ENCODE measurements at regions not wholly inside any gene's neighbourhood (a gene's known extent, or its start where the extent isn't known, plus 50 kb on each side); places are given as distances from the start of the nearest gene placed in this dataset.

DNA sequence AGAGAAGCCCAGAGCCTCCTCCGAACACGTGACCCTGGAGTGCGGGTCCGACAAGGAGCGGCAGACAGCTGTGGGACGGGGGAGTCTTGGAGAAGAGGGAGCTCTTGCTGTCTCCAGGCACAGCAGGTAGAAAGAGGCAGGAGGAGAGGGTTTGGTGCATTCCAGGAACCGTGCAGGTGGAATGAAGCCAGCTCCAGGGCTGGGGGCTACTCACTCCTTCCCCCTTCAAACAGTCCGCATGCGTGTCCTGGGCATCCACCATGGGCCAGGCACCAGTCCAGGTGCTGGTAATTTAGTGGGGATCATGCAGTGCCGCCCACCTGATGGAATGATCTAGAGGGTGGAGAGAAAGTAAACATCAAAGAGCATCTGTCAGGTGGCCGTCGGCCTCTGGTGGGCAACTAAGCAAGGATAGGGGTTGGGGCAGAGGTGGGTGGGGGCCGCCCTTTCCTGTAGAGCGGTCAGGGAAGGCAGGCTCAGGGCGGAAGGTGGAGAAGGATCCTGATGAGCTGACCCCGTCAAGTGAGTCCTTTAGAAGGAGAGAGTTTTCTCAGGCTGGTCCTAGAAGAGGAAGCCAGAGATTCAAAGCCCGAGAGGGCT lies 850.0 kb downstream of the TBC1D22A start:
- DNase-seq (ENCODE audit: extremely low read depth in 1 of 2, low read depth in 1 of 2), result no peak

DNA sequence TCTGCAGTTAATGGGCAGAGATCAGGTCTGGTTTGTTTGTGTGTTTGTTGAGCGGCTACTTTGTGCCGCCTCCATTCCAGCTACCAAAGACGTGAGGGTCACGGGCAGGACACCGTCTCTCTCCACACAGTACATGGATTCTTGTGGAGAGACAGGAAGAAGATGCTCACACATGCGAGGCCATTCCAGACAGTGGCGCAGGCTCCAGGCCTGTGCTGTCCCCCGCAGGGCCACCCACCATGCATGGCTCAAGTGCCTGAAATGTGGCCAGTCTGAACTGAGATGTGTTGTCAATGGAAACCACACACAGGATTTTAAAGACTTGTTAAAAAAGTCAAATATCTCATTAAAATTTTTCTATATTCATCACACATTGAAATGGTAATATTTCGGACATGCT lies 848.3 kb downstream of the TBC1D22A start:
- DNase-seq (ENCODE audit: extremely low read depth in 1 of 2, low read depth in 1 of 2), result no peak

DNA sequence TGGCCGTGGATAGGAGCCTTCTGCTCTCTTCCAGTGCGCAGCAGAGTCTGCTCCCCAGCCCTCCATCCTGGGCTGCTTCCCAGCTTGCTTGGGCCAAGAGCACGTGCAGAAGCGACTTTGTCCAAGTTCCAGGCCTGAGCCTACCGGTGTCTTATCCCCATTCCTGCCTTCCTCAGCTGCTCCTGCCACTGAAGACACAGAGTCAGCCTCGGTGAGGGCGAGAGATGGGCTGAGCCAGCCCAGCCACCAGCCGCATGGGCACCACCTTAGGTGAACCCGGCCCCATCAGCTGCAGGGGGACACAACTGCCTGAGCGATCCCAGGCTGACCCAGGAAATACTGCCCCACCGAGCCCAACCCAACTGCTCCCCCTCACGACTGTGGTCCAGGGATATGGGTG lies 847.8 kb downstream of the TBC1D22A start:
- DNase-seq (ENCODE audit: extremely low read depth in 1 of 2, low read depth in 1 of 2), result no peak

DNA sequence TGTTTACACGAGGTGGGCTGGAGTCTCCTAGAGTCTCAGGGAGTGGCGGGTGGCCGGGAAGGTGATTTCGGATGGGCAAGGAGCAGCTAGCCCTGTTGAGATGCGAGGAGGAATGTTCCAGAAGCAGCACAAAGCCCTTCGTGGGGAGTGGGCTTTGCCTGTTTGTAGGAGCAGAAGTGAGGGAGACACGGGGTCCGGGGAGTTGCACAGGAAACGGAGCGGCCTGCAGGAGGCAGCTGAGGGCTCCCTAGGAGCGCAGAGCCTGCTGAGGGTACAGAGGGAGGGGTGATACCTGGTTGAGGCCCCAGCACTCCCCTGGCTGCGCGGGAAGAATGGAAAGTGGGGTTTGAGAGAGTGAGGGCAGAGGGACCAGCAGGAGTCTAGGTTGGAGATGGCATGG lies 847.2 kb downstream of the TBC1D22A start:
- no peak for DNase-seq (ENCODE audit: extremely low read depth in 1 of 2, low read depth in 1 of 2)

DNA sequence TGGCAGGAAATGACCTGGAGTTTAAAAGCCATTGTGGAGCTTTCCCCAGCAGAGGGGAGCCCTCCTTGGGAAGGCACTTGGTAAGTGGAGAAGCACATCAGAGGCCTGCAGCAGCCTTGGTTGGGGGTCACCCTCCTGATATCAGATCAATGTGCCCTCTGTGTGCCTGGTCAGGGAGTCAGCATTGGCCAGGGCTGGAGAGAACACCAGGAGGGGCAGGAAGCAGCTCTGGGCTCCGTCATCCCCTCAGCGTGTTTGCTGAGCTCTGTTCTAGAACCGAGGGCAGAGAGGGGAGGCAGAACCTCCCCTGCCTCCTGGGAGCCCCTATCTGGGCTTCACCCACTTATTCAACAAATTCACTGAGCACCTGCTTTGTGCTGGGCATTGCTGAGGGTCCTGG lies 846.0 kb downstream of the TBC1D22A start:
- DNase-seq (ENCODE audit: extremely low read depth in 1 of 2, low read depth in 1 of 2), result no peak

DNA sequence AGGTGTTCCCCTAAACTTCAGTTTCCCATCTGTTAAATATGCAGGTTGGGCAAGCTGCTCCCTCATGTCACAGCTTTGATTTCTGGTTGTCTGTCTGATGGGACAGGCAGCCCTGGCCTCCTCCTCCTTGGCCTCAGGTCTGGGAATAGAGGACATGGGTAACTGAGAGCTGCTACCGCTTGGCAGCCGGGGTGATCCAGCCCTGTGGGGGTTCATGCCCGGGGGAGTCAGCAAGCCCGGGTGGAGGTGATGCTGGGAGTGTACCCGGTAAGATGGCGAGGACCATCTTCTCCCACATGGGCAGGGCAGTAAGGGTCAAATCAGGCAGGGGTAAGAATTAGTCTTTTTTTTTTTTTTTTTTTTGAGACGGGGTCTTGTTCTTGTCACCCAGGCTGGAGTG lies 845.0 kb downstream of the TBC1D22A start:
- no peak for DNase-seq (ENCODE audit: extremely low read depth in 1 of 2, low read depth in 1 of 2)

DNA sequence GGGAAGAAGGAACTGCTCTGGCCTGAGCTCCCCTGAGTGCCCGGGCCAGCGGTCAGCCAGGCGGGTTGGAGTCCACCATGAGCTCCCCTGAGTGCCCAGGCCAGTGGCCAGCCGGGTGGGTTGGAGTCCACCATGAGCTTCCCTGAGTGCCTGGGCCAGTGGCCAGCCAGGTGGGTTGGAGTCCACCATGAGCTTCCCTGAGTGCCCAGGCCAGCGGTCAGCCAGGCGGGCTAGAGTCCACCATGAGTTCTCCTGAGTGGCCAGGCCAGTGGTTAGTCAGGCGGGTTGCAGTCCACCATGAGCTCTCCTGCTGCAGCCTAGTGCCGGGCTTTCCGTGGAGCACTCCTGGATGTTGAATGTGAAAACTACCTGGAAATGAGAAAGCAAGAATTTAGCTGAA lies 844.0 kb downstream of the TBC1D22A start:
- DNase-seq (ENCODE audit: extremely low read depth in 1 of 2, low read depth in 1 of 2), result no peak

DNA sequence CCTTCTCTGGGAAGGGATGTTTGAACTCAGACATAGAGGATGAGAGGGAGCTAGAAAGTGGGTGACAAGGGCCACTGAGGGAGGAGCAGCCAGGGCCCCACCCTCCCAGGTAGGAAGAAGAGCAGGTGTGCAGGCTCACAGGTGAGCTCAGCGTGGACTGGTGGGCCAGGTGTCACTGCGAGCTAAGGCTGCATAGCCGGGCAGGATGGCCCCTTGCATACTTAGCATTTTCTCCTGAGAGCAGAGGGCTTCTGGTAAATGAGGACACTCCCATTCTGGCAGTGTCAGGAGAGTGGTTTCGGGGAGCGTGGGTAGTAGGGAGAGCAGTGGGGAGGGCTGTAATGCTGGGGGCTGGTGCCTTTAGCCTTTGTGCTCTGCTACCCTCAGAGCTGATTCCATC lies 843.4 kb downstream of the TBC1D22A start:
- no peak for DNase-seq (ENCODE audit: extremely low read depth in 1 of 2, low read depth in 1 of 2)

DNA sequence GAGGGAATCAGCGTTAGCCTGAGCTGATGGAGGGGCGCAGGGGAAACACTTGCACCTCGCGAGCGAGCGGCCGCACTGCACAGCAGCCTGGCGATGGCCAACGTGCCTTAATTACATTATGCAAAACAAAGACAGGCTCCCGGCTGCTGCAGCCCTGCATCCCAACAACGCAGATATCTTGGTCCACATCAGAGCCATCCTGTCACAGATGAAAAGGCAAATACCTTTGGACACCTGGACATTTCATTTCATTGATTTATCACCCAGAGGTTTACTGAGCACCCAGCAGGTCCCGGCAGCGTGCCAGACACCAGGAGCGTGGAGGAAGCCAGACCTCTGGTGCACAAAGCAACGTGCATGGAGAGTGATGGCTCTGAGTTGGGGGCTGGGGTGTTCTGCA lies 843.0 kb downstream of the TBC1D22A start:
- DNase-seq (ENCODE audit: extremely low read depth in 1 of 2, low read depth in 1 of 2), result no peak

DNA sequence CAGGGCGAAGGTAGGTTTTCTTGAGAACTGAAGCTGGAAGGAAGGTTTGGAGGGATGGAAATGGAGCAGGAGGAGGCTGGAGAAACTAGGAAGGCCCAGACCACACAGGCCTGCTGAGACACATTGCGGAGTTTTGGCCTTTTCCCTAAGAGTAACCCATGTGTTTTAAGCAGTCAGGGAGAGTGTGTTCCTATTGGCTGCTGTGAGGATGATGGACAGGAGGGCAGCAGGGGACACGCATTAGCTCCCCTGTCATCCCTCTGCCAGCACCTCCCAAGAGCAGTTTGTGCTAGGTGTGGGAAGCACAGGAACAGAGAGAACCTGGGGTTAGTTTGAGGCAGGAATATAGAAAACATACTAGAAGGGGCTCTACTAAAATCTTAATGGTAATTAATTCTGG lies 842.1 kb downstream of the TBC1D22A start:
- no peak for DNase-seq (ENCODE audit: extremely low read depth in 1 of 2, low read depth in 1 of 2)

DNA sequence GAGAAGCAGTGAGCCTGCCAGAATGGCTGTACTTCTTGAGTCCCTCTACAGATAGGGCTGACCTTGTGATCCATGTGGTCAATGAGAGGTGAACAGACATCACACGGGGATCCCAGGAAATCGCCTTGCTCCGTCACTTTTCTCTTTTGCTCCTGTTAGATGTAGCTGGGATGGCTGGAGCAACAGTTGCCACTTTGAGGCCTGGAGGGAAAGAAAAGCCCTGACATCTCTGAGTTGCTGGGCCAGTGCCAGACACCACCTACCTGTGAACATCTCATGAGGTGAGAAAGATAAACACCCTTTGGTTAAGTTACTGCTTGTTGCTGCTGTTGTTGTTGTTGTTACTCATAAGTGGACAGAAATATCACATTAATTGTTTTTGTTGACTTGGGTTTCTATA lies 840.3 kb downstream of the TBC1D22A start:
- no peak for DNase-seq (ENCODE audit: extremely low read depth in 1 of 2, low read depth in 1 of 2)

DNA sequence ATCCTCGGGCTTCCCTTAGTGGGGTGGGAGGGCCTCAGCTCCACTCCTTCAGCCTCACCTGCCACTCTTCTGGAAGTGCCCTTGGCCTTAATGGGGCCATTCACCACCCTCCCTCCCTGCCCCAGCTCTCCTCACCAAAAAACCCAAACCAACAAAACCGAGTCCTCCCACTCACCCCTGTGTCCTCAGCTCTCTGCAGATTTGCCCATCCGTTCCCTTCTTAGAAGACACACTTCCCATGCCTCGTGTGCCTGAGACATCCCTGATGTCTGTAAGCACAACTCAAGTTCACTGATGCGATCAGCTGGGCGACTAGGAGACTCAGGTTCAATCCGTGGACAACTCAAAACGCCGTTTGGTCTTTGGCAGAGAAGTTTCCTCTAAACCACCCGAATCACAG lies 839.2 kb downstream of the TBC1D22A start:
- no peak for DNase-seq (ENCODE audit: extremely low read depth in 1 of 2, low read depth in 1 of 2)

DNA sequence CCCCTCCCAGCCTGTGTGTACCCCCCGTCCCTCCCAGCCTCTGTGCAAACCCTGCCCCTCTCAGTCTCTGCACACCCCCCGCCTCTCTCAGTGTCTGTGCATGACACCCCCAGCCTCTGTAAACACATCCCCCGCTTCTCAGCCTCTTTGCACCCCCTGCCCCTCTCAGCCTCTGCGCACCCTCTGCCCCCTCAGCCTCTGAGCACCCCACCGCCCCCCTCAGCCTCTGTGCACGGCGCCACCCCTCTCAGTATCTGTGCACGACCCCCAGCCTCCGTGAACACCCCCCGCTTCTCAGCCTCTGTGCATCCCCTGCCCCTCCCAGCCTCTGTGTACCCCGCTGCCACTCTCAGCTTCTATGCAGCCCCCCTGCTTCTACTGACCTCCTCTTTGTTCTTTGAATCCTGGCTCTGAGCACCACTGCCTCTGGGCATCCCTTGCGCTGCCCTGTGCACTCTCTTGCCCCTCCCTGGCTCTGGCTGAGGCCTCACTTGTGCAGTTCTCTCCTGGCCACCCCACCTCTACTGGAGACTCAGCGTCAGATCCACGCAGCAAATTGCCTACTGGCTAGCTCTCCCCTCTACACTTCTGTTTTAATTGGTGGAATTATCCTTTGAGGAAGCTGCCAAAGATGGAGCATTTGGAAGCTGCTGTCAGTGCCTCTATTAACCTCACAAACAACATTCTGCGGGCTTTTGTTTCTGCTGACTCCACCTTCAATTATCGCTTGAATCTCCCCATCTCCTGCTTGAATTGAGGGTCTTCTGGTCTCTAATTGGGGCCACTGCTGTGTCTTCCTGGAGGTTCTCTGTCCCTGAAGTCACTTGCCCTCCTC lies 838.6 kb downstream of the TBC1D22A start:
- no peak for DNase-seq (ENCODE audit: extremely low read depth in 1 of 2, low read depth in 1 of 2)

DNA sequence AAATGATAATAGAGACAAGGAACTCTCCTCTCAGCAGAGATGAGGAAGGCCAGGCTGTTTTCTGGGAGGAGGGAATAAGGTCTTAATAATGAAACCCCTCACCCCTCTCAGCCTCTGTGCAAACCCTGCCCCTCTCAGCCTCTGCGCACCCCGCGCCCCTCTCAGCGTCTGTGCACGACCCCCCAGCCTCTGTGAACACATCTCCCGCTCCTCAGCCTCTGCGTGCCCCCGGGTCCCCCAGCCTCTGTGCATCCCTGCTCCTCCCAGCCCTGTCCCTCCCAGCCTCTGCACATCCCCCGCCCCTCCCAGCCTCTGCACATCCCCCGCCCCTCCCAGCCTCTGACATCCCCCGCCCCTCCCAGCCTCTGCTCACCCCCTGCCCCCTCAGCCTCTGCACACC lies 837.8 kb downstream of the TBC1D22A start:
- no peak for DNase-seq (ENCODE audit: extremely low read depth in 1 of 2, low read depth in 1 of 2)

DNA sequence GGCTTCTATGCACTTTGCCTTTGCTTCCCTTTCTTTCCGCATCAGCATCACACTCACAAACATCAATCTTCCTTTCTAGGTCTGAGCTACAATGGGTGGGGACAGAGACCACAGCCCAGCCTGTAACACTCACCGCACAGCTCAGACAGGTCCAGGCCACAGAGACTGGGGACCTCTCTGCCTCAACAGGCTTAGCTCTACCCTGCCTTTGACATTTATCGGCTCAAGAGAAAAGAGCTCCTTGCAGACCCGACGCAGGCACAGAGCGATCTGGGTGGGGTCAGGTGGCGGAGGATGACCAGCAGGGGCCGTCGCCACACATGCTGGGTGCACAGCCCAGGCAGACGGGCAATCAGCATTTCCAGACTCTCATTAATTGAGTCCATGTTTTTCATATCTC lies 837.3 kb downstream of the TBC1D22A start:
- no peak for DNase-seq (ENCODE audit: extremely low read depth in 1 of 2, low read depth in 1 of 2)

DNA sequence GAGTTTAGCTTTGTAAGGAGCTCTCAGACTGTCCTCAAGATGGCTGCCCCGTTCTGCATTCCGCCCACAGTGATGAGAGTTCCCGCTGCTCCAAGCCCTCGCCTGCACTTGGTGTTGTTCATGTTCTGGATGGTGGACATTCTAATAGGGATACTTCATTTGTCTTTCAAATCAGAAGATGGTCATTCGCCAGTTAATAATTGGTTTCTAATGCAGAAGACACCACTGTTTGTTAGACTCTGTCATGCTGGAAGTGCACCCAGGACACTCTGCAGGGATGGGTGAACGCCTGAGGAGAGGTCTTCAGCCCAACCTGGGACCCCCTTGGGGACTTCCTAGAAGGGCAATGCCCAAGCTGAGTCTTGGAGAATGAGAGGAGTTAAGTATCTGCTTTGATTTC lies 836.4 kb downstream of the TBC1D22A start:
- no peak for DNase-seq (ENCODE audit: extremely low read depth in 1 of 2, low read depth in 1 of 2)

DNA sequence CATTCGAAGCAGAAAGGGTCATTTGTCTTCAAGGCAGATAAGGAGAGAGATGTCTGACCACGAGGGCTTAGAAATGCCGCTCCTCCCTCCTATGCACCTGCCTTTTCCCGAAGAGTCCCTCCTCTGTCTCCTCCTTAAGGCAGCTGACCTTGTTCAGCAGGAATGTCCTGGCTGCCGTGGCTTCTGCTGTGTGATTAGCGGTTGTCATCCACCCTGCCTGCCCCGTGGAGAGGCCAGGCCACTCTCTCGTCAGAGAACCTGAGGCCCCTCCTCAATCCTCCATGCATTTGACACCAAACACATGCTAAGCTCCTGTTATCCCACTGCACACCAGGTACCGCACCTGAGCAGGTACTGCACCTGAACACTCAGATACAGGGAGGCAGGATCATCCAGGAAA lies 834.6 kb downstream of the TBC1D22A start:
- no peak for DNase-seq (ENCODE audit: extremely low read depth in 1 of 2, low read depth in 1 of 2)

DNA sequence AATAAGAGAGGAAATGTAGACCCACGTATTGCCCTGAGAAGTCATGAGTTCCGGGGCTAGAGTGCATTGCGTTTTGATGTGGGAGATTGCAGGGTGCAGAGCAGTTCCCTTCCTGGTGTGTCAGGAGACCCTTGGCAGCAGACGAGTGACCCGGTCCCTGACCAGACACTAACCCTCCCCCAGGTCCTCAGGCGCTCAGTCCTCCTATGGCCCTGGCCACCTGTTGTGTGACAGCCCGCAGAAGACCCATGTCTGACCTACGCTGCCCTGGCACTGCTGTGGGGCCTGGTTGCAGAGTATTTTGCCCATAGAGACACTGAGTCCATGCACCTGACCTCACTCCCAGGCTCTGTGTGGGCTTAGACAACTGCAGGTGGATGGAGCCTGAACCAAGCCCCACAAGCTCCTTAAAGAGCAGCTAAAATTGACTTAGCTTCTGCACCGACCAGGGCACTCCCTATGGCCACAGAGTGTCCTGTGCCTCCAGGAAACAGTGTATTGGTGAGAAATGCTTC lies 833.8 kb downstream of the TBC1D22A start:
- DNase-seq (ENCODE audit: extremely low read depth in 1 of 2, low read depth in 1 of 2), result no peak

DNA sequence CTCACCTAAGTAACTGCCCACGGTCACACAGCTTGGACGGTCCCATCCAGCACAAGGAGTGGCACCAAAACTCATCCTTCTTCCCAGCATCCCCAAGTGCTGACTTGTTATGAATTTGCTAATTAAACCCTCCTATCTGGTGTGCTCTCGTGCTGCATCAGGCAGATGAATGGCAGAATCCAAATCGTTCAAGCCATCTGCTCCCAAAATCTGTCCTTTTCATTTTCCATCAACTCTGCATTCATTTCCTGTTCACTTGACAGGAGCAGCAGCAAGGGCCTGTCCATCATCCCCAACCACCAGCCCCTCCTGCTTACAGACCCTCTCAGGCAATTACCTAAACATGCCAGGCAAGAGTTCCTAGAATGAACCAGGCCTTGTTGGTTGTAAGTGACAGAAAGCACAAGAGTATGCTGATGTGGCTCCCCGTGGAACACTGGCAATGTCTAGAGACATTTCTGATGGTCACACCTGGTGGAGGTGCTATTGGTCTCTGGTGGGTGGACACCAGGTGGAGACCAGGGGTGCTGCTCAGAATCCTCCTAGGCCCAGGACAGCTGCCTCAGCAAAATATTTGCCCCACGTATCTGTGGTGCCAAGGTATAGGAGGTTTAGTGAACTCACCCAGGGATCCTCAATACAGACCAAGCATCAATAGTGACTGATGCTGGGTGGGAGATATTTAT lies 832.5 kb downstream of the TBC1D22A start:
- no peak for DNase-seq (ENCODE audit: extremely low read depth in 1 of 2, low read depth in 1 of 2)

DNA sequence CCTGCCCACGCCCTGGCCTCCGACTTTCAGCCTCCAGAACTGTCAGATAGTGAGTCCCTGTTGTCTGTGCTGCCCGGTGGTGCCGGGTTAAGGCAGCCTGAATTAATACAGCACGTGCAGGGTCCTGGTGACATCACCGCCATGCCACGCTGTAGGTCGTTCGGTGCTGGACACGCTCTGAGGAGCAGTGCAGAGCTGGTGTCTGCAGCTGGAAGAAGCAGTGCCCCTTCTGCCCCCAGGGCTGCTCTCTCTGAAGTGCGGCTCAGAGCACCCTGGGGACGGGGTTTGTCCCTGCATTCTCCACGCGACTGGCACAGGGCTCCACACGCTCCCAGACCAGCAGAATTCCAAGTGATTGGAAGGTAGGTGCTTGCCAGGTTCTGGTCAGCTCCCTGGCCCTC lies 831.5 kb downstream of the TBC1D22A start:
- DNase-seq (ENCODE audit: extremely low read depth in 1 of 2, low read depth in 1 of 2), result no peak

DNA sequence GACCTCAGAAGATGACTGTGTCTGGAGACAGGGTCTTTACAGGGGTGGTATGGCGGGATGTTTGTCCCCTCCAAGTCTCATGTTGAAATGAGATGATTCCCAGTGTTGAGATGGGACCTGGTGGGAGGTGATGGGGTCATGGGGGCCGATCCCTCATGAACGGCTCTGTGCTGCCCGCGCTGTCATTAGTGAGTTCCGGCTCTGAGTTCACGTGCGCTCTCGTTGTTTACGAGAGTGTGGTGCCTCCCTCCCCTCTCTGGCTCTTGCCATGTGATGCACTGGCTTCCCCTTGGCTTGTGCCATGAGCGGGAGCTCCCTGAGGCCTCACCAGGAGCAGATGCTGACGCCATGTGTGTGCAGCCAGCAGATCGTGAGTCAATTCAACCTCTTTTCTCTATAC lies 830.8 kb downstream of the TBC1D22A start:
- DNase-seq (ENCODE audit: extremely low read depth in 1 of 2, low read depth in 1 of 2), result no peak

DNA sequence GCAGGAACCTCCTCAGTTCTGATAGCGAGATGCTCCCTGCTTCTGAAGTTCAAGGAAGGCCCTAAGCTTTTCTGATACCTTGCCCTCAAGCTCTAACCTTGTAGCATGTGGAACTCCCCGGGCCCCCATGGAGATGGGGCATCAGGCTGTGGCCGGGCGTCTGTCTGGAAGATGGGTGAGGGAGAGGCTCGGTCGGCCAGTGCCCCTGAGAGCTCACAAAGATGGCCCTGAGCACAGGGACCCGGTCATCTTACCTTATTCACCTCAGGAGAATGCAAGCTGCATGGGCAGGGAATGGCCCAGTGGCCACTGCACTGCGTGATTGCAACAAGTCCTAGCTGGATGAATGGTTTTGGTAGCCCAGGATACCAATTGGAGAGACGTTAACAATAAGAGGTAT lies 830.3 kb downstream of the TBC1D22A start:
- DNase-seq (ENCODE audit: extremely low read depth in 1 of 2, low read depth in 1 of 2), result no peak
